ENCODE measurements at regions not wholly inside any gene's neighbourhood (a gene's known extent, or its start where the extent isn't known, plus 50 kb on each side); places are given as distances from the start of the nearest gene placed in this dataset.

- TF ChIP-seq CTCF (IDR thresholded peaks at IDR 0.05; ENCODE audit: borderline replicate concordance, insufficient read depth, low read depth, low read length), result no peak
- no peak overlapping the region for H3K4me3 ChIP-seq (ENCODE audit: low read depth, low read length)
These were observed 441.7 kb upstream of the SMIM21 start for GRCh38 chr18:75869162-75869561.

GRCh38 chr18:75868031-75868430 is 440.5 kb upstream of the SMIM21 start:
- no peak overlapping the region for H3K4me3 ChIP-seq (ENCODE audit: low read depth, low read length)
- TF ChIP-seq CTCF (IDR thresholded peaks at IDR 0.05; ENCODE audit: borderline replicate concordance, insufficient read depth, low read depth, low read length), result no peak

GRCh38 chr18:75865639-75866038 is 438.1 kb upstream of the SMIM21 start:
- TF ChIP-seq CTCF (IDR thresholded peaks at IDR 0.05; ENCODE audit: borderline replicate concordance, insufficient read depth, low read depth, low read length), result no peak
- H3K4me3 ChIP-seq (ENCODE audit: low read depth, low read length), result no peak overlapping the region

- H3K4me3 ChIP-seq (ENCODE audit: low read depth, low read length), result no peak overlapping the region
- no peak for TF ChIP-seq CTCF (IDR thresholded peaks at IDR 0.05; ENCODE audit: borderline replicate concordance, insufficient read depth, low read depth, low read length)
These were observed 437.3 kb upstream of the SMIM21 start for GRCh38 chr18:75864816-75865215.

- TF ChIP-seq CTCF (IDR thresholded peaks at IDR 0.05; ENCODE audit: borderline replicate concordance, insufficient read depth, low read depth, low read length), result no peak
- no peak overlapping the region for H3K4me3 ChIP-seq (ENCODE audit: low read depth, low read length)
These were observed 436.2 kb upstream of the SMIM21 start for GRCh38 chr18:75863696-75864095.

GRCh38 chr18:75862458-75862857 is 435.0 kb upstream of the SMIM21 start:
- no peak for TF ChIP-seq CTCF (IDR thresholded peaks at IDR 0.05; ENCODE audit: borderline replicate concordance, insufficient read depth, low read depth, low read length)
- H3K4me3 ChIP-seq (ENCODE audit: low read depth, low read length), result no peak overlapping the region

GRCh38 chr18:75860166-75860565 is 432.7 kb upstream of the SMIM21 start:
- no peak for TF ChIP-seq CTCF (IDR thresholded peaks at IDR 0.05; ENCODE audit: borderline replicate concordance, insufficient read depth, low read depth, low read length)

More at GRCh38 chr18:75860166-75860565, 432.7 kb upstream of the SMIM21 start:
- no peak overlapping the region for H3K4me3 ChIP-seq (ENCODE audit: low read depth, low read length)

Measured in GM12875 (cell line).